Thoracic aorta (tissue), 2 donors: ENCODE measurements at regions not wholly inside any gene's neighbourhood (a gene's known extent, or its start where the extent isn't known, plus 50 kb on each side); places are given as distances from the start of the nearest gene placed in this dataset.
"Not testable (repeated sequence)": the region's sequence is repeated elsewhere in the genome, so short reads cannot be mapped to it uniquely, and the experiment has no call there.

Experiments
- ATAC-seq: fragments of 150-250 bp; one replicate; pipeline ENCODE4 v1.8.0; 2017; ENCODE audit warnings: low read depth; ENCODE audit not compliant: insufficient number of reproducible peaks, low FRiP score
- DNase-seq: peaks from one replicate; pipeline ENCODE4 v3.0.0-alpha.2; 2020; ENCODE audit warnings: low spot score
- H3K27ac ChIP-seq, 2 donors: fragments of 200-600 bp; sonication (generic); 1 replicate in 1 of 2; 2 replicates in 1 of 2; pipeline ENCODE4 v1.5.1; 2016; ENCODE audit warnings: mild to moderate bottlenecking in 2 of 2, moderate library complexity in 2 of 2
- H3K27me3 ChIP-seq: fragments of 200-600 bp; sonication (generic); replicated peaks from 2 replicates; pipeline ENCODE4 v1.6.0; 2016; ENCODE audit warnings: mild to moderate bottlenecking; ENCODE audit not compliant: insufficient read depth
- H3K36me3 ChIP-seq: fragments of 200-600 bp; sonication (generic); one replicate; pipeline ENCODE4 v1.5.1; 2016
- H3K4me1 ChIP-seq, 2 donors: fragments of 200-600 bp; sonication (generic); 1 replicate in 1 of 2; 2 replicates in 1 of 2; pipeline versions ENCODE4 v1.5.1 to v1.6.0; 2016; ENCODE audit warnings: low read depth in 2 of 2, mild to moderate bottlenecking in 1 of 2; ENCODE audit not compliant: control insufficient read depth in 1 of 2
- H3K4me3 ChIP-seq: fragments of 200-600 bp; sonication (generic); 2 replicates; pipeline ENCODE4 v1.5.1; 2016; ENCODE audit warnings: mild to moderate bottlenecking
- H3K9me3 ChIP-seq: fragments of 200-600 bp; sonication (generic); 2 replicates; pipeline ENCODE4 v1.5.1; 2016
- CTCF ChIP-seq: fragments of 200-600 bp; sonication (generic); IDR thresholded peaks from one replicate; pipeline ENCODE4 v1.5.1; 2019; ENCODE audit warnings: antibody characterized with exemption

- no peaks in the 10 kb centered on the region for H3K9me3 ChIP-seq
- DNase-seq (no peak), ATAC-seq (no peak)
Measured at GRCh38 chr9:90502134-90502533, 140.5 kb downstream of the DIRAS2 start.

GRCh38 chr9:90504486-90504885 is 138.1 kb downstream of the DIRAS2 start:
- Histone ChIP-seq H3K36me3 (no peaks in the 10 kb centered on the region), H3K27ac (no peak overlapping the region), H3K9me3 (no peaks in the 10 kb centered on the region), H3K4me3 (no peak overlapping the region), H3K4me1 (no peaks in the 10 kb centered on the region), H3K27me3 (no peaks in the 10 kb centered on the region)
- DNase-seq = no peak
- TF ChIP-seq CTCF = no peak
- no peak for ATAC-seq

More at GRCh38 chr9:90502134-90502533, 140.5 kb downstream of the DIRAS2 start:
- Histone ChIP-seq H3K27me3 (no peaks in the 10 kb centered on the region), H3K36me3 (no peaks in the 10 kb centered on the region), H3K27ac (no peak overlapping the region), H3K4me3 (no peak overlapping the region), H3K4me1 (no peaks in the 10 kb centered on the region)
- TF ChIP-seq CTCF = no peak

- no peak overlapping the region for H3K27ac ChIP-seq
- no peaks in the 10 kb centered on the region for H3K36me3 ChIP-seq
- no peaks in the 10 kb centered on the region for H3K27me3 ChIP-seq
- no peak overlapping the region for H3K4me3 ChIP-seq
- H3K9me3 ChIP-seq = no peaks in the 10 kb centered on the region
- no peak for TF ChIP-seq CTCF
- DNase-seq (no peak), ATAC-seq (no peak)
- H3K4me1 ChIP-seq = no peaks in the 10 kb centered on the region
Measured at GRCh38 chr9:90505695-90506094, 136.9 kb downstream of the DIRAS2 start.

GRCh38 chr9:90506402-90506801 is 136.2 kb downstream of the DIRAS2 start:
- H3K4me1 ChIP-seq, ATAC-seq, H3K36me3 ChIP-seq, H3K27me3 ChIP-seq, H3K4me3 ChIP-seq, H3K27ac ChIP-seq, H3K9me3 ChIP-seq, DNase-seq: not testable (repeated sequence)

- Histone ChIP-seq H3K9me3 (no peaks in the 10 kb centered on the region), H3K27ac (no peak overlapping the region), H3K36me3 (no peaks in the 10 kb centered on the region), H3K4me1 (no peaks in the 10 kb centered on the region), H3K27me3 (no peaks in the 10 kb centered on the region), H3K4me3 (no peak overlapping the region)
- ATAC-seq (no peak), DNase-seq (no peak)
- no peak for TF ChIP-seq CTCF
Measured at GRCh38 chr9:90507621-90508020, 135.0 kb downstream of the DIRAS2 start.

- no peaks in the 10 kb centered on the region for H3K36me3 ChIP-seq
- no peaks in the 10 kb centered on the region for H3K27me3 ChIP-seq
- H3K4me3 ChIP-seq = no peak overlapping the region
- no peak for TF ChIP-seq CTCF
- no peaks in the 10 kb centered on the region for H3K9me3 ChIP-seq
- ATAC-seq (no peak), DNase-seq (no peak)
- H3K4me1 ChIP-seq = no peaks in the 10 kb centered on the region
- no peak overlapping the region for H3K27ac ChIP-seq
Measured at GRCh38 chr9:90508940-90509339, 133.7 kb downstream of the DIRAS2 start.
